Middle frontal gyrus (tissue), 1 donor: ENCODE measurements at regions not wholly inside any gene's neighbourhood (a gene's known extent, or its start where the extent isn't known, plus 50 kb on each side); places are given as distances from the start of the nearest gene placed in this dataset.

Source experiments
- DNase-seq: peaks from one replicate; pipeline ENCODE4 v3.0.0-alpha.2; 2015; ENCODE audit warnings: low spot score; ENCODE audit errors: extremely low spot score

GRCh38 chr22:47448231-47449223, 686.1 kb downstream of the TBC1D22A start:
- no peak for DNase-seq

- DNase-seq, result no peak
Measured at GRCh38 chr22:47446821-47447810, 684.7 kb downstream of the TBC1D22A start.

DNA sequence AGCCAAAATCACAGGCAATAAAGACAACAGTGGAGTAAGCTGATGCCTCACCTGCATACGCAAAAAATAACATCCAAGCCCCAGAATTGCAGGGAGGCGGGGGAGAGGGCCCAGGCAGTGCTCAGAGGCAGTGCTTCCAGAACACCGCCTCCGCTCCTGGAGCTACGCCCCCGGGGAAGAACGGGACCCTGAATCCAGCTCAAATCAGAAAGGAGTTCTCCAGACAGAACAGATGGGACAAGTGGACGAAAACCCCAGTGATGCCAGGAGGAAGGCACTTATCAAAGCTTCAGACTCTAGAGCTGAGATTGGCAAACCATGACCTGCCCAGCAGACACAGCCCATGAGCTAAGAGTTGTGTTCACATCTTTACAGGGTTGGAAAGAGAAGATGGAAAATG, 683.9 kb downstream of the TBC1D22A start:
- DNase-seq, result no peak

DNA sequence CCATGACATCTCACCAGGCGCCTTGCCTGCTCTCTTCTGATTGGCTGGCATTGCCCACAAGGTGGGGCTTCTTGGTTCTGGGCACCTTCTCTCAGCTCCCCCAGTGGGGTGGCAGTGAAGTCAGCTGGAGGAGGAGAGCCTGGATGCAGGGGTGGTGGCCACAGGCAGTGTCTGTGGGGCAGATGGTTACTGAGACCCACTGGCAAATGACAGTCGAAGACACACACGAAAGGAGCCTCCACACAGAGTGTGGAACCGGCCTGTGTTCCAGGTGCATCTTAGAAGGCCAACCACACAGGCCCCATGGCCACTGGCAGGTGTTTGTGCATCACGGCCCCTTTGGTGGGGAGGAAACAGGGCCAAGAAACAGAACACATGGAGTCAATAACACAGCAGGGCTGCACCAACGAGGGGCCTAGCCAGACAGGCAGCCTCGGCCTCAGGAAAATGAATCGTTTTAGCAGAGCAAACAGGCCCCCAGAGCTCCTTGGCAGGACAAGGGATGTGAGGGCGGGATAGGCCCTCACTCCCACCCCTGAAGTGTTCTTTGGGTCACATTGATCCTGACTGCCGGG, 683.4 kb downstream of the TBC1D22A start:
- DNase-seq, result no peak

DNA sequence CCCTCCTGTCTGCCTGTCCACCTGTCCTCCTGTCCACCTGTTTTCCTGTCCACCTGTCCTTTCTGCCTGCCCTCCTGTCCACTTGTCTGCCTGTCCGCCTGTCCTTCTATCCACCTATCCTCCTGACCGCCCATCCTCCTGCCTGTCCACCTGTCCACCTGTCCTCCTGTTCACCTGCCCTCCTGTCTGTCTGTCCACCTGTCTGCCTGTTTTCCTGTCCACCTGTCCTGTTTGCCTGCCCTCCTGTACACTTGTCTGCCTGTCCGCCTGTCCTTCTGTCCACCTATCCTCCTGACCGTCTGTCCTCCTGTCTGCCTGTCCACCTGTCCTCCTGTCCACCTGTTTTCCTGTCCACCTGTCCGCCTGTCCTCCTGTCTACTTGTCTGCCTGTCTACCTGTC, 682.8 kb downstream of the TBC1D22A start:
- DNase-seq, result no peak

DNA sequence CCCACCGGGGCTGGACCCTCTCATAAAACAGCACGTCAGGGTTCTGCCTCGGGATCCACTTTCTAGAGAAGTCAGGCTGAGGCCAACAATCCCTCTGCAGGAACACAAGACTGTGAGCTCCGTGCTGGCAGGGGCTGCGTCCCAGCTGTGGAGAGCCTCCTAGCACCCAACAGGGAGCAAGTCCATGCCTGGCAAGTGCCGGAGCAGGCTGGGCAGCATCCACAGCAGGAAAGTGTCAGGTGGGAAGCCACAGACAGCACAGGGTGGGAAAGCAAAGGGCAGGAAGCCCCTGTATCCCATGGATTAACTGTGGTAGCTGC, 682.3 kb downstream of the TBC1D22A start:
- no peak for DNase-seq

DNA sequence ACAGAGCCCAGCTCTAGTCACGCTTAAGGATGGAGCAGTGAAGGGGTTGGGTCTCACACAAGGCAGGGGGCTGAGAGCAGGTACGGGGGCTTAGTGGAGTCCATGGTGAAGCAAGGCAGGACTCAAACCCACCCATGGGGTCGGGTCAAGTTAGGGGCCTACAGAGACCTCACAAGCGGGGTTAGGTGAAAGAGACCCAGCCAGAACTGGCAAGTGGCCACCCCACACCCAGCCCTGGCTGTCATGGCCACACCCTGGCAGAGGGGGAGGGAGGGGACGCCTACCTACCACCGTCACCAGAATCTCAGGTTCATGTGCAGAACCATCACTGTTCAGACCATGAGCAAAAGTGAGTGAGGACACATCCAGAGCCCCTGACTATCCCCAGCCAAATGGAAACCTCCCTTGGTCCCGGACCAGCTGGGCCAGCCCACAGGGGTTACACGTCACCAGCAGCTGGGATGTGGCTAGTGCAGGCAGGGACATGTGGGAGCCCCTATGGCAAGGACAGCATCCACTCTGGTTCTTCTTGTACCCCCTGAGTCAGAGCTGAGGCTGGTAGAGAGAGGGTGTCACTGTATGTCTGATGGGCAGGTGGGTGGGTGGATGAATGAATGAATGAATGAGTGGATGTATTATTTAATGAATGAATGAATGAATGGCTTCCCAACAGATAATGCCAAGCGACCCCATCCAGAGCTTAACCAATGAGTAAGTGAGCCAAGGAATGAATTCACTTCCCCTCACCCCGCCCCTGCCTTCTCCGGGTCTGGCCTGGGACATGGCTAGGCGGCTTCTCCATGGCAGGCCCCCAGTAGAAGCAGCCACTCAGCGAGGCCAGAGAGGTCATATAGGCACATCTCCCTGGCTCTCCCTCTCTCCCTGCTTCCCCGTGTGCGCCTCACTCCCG, 681.6 kb downstream of the TBC1D22A start:
- no peak for DNase-seq

DNA sequence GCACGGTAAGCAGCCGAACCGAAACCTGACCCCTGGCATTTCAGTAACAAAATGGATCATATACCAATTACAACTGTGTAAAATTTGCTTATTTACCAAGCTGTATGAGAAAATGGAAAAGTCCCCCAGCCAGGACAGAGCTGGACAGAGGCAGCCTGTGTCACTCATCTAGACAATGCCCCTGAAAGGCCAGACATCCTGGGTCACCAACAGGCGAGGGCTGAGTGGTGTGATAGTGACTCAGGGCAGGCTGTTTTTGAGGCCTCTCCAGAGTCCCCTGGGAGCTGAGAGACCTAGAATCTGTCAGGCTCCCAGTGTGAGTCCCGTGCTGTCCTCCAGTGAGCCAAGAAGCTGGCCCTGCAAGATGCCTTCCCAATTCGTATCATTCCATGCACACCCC, 680.4 kb downstream of the TBC1D22A start:
- DNase-seq, result no peak

GRCh38 chr22:47439643-47440265, 677.3 kb downstream of the TBC1D22A start:
- DNase-seq, result no peak

DNA sequence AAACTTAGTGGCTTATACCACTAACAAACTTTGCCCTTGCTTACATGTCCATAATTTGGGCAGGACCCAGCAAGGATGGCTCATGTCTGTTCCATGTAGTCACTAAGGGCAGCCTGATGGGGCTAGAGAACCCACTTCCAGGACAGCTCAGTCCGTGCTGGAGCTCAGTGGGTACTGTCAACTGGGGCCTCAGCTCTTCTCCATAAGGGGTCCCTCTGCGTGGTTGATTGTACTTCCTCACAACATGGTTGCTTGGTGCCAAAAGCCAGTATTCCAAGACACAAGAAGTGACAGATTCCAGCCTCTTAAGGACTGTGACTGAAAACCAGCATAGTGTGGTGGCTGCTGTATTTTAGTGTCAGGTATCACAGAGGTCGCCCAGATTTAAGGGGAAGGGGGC, 675.2 kb downstream of the TBC1D22A start:
- no peak for DNase-seq

- no peak for DNase-seq
Measured at GRCh38 chr22:47437110-47437509, 674.7 kb downstream of the TBC1D22A start.

DNA sequence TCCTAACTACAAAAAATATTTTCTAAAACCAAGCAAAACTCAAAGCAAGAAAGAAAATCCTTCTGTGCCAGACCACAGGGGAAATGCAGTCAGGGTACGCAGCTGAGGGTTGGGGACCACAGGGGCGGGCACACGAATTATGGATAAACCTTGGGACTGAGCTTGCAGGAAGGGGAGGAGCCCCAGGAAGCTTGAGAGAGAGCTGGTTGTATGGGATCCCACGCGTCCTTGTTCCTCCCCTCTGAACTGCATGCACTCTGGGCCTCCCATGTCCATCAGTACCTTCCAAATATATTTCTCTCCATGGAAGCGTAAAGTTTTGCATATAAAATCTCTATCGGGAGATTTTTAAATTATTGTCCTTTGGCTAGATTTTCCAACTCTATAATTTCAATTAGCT, 673.4 kb downstream of the TBC1D22A start:
- no peak for DNase-seq

DNA sequence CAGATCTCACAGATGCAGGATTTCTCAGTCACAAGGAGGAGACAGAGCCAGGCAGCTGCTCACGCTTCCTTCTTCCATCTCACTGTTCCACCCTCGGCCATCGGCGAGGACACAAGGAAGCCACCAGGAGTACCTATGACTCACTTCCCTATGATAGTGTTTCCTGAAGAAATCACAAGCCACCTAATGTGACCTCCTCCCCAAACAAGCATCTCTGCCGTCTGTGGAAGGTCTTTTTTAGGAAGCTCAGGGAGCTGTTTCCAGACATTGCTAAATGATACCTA, 672.7 kb downstream of the TBC1D22A start:
- DNase-seq, result no peak

DNA sequence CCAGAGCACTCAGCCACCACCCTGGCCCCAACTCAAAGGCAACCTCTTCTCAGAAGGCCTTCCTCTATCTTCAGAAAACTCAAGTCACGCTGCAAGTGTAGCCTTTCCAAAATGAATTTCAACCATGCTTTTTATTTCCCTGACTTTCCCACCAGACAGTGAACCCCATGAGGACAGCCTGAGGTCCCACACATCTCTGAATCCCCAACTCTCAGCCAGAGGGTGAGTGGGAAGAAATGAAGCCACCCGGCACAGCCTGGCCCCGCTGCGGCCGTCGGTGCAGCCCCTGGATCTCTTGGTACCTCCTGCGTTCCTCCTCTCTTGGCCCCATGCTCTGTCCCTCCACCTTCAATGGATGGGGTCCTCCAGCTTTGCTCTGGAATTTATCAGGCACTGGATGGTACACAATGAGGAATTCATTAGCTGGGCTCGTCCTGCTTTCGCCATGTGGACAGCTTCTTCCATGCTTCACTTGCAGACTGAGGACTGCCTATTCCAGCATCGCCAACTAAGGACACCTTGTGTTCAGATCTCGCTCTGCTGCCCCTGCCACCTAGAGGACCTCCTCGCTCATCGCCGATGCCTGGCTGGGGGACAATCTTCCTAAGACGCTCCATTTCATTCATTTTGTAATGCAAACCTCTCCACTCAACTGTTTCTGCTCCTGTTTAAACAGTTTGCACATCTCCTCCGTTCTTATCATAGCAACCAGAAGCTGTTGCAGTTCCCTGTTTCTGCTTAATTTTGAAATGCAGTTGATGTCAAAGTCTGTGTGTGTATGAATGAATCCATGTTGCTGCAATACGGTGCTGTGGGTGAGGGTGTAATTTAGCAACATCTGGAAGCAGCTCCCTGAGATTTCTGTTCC, 672.1 kb downstream of the TBC1D22A start:
- DNase-seq, result no peak

DNA sequence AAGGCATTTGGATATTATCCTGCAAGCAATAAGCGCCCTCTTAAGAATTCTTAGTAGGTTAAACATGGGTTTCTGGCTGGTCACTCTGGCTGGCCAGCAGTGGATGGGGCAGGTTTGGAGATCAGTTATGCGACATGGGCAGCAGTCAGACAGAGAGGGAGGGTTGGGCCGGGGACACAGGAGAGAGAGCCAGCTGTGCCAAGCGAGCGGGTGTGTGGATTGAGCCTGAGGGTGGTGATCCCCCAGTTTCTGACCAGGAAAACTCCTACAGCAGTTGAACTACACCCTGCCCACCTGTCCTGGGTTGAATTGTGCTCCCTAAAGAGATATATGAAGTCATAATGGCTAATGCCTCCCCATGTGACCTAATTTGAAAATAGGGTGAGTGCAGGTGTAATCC, 671.2 kb downstream of the TBC1D22A start:
- no peak for DNase-seq

DNA sequence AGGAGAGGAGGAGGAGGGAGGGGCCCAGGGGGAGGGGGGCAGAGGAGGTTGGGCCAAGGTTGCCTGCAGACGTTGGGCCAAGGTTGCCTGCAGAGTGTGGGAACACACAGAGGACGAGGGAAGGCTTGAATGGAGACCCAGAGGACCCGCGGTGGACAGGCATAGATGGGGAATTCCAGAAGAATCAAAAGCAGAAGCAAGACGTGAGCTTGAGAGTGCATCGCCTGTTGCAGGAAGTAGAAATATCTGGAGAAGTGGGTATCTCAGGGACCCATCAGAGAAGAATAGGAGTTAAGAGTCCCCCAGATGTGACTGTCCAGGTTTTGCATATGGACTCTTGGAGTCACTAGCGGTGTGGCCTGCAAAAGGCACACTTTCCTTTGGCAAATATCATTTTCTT, 670.2 kb downstream of the TBC1D22A start:
- DNase-seq, result no peak

DNA sequence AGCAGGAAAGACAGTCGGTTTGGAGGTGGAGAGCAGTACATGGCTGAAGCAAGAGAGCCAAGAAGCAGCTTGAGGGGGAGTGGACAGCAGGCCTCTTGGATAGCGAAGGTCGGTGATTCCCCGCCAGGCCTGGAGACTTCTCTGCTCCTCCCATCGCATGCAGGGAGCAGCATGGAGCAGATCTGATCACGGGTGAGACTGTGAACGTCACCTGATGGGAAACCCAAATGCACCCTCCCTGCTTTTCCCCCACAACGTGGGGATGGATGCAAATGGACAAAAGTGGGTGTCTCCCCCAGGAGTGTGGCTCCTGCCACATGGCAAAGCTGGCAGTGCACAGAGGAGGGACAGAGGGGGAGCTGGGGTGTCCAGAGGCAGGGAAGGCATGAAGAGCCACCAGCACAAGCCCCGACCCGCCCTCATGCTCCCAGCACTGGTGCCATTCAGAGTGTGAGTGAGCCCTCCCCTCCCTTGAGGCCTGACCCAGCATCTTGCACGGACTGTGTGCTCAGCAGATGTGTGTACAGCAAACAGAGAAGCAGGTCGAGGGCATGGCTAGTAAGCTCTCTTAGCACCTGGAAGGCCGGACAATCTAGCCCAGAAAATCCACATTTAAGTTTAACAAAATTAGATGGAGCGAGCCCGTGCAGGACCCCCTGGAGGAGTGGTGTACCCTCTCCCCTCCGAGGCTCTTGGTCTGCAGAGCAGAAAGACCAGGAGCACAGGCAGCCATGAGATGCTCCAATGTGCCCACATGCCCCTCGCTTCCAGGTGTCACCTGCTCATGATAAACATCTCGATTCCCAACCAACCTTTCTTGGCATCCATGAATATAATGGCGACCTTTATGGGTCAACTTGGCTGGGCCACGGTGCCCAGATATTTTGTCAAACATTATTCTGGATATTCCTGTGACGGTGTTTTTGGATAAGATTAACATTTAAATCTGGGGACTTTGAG, 661.7 kb downstream of the TBC1D22A start:
- no peak for DNase-seq

DNA sequence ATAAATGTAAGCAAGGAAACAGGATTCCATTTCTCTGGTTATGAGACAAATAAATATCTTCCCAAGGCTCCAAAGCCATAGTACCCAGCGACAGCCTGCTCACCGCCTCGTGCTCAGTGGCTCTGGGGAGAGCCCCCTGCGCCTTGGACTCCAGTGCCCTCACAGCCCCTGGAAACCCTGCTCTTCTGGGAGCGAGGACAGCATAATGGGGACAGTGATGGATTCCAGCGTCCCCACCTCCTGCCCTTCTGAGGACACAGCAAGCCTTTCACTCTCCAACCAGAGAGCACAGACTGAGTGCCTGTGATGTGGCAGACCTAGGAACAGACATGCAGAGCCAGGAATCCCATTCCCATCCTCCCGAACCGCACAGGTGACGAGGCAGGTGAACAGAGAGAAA, 660.8 kb downstream of the TBC1D22A start:
- no peak for DNase-seq
